GM21825 (cell line): ENCODE measurements at regions not wholly inside any gene's neighbourhood (a gene's known extent, or its start where the extent isn't known, plus 50 kb on each side); places are given as distances from the start of the nearest gene placed in this dataset.
"Not testable (repeated sequence)": the region's sequence is repeated elsewhere in the genome, so short reads cannot be mapped to it uniquely, and the experiment has no call there.

Experiments
- ATAC-seq: cut with Tn5 transposase; IDR thresholded peaks from one replicate; pipeline ENCODE4 v1.9.1; 2021; ENCODE audit warnings: mild to moderate bottlenecking, moderate library complexity; ENCODE audit not compliant: unreplicated experiment

DNA sequence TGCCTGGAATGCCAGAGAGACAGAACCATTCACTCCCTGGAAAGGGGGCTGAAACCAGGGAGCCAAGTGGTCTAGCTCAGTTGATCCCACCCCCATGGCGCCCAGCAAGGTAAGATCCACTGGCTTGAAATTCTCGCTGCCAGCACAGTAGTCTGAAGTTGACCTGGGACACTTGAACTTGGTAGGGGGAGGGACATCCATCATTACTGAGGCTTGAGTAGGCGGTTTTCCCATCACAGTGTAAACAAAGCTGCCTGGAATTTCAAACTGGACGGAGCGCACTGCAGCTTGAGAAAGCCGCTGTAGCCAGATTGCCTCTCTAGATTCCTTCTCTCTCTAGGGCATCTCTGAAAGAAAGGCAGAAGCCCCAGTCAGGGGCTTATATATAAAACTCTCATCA lies 310.7 kb upstream of the DPPA4 start:
- no peak for ATAC-seq

- ATAC-seq = no peak
Measured at GRCh38 chr3:109656225-109656624, 318.9 kb upstream of the DPPA4 start.

DNA sequence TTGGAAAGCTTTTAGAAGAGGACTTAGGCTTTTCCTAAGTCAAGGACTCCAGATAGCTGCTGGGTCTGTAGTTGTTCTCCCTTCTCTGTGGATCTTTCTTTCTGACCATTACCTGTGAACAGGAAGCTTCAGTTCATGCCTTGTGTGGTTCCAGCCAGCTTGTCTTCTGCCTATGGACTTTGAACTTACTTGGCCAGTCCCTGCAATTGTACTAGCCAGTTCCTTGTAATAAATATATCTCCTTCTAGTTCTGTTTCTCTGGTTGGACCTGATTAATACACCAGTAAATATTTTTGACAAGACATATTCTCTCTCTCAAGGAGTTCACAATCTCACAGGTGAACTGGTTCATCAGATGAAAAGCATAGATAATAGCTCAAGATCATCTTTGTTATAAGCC lies 341.3 kb upstream of the DPPA4 start:
- no peak for ATAC-seq

DNA sequence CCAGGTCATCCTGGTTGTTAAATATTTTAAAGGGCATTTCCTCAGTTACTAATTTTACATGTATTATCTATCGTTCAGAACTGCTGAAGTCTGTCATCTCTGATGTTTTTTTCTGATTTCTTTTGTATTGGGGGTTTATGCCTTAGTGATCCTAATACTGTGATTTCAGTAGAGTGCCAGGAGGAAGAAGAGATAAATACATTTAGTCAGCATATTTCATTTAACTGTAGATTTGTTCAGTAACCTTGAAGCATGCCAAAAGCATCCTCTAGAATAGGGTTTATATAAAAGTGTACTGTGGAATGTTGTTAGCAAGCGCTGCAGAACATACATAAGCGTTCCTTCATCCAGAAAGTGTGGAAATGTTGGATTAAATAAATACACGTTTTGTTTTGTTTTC lies 342.3 kb upstream of the DPPA4 start:
- ATAC-seq = no peak

GRCh38 chr3:109683746-109684145 lies 346.4 kb upstream of the DPPA4 start:
- no peak for ATAC-seq

- ATAC-seq = no peak
Measured at GRCh38 chr3:109685084-109686079, 348.0 kb upstream of the DPPA4 start.

GRCh38 chr3:109687626-109688025 lies 350.3 kb upstream of the DPPA4 start:
- no peak for ATAC-seq

- no peak for ATAC-seq
Measured at GRCh38 chr3:109696932-109697331, 359.6 kb upstream of the DPPA4 start.

GRCh38 chr3:109702252-109702651 lies 364.9 kb upstream of the DPPA4 start:
- ATAC-seq = peak; percentile 63

- ATAC-seq = no peak
Measured at GRCh38 chr3:109702976-109703375, 365.6 kb upstream of the DPPA4 start.

DNA sequence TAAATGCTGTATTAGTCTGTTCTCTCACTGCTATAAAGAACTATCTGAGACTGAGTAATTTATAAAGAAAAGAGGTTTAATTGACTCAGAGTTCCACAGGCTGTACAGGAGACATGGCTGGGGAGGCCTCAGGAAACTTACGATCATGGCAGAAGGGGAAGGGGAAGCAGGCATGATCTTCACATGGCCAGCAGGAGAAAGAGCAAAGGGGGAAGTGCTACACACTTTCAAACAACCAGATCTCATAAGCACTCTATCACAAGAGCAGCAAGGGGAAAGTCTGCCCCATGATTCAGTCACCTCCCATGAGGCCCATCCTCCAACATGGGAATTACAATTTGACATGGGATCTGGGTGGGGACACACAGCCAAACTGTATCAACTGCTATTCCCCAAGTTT lies 367.8 kb upstream of the DPPA4 start:
- ATAC-seq = not testable (repeated sequence)

DNA sequence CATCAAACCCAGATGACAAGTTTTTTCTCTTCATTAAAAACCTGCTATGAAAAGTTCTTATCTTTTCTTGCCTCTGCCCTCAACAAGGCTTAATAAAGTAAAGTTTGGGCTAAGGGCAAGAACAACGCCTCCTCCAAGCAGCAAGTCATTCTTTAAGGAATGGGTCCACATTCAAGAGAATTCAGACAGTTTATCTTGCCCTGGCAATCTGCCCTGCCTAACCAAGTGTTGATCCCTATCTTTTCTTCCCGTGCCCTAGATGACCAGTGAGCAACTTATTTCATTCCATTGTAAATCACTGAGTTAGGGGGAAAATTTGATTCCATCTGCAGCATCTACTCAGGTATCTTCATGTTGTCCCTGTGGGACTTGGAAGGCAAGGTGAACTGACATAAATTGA lies 370.3 kb upstream of the DPPA4 start:
- ATAC-seq = no peak

GRCh38 chr3:109713288-109713687 lies 375.9 kb upstream of the DPPA4 start:
- ATAC-seq = no peak

DNA sequence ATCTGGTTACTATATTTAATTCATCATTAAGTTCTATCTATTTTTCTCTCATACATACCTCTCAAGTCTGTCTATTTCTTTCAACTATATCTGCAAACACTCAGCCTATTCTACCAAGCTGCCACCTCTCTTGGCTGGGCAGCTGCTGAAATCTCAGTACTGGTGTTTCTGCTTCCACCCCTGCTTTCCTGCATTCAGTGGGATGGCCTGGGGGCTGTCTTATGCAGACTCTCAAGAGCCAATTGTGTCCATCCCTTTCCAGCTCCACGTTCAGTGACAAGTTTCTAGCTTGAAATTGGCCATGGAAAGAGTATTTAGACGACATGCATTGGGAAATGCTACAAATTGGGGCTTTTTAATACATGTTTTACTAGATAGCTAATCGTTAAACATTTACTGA lies 378.4 kb upstream of the DPPA4 start:
- ATAC-seq = no peak

GRCh38 chr3:109718850-109719249 lies 381.5 kb upstream of the DPPA4 start:
- ATAC-seq = no peak

DNA sequence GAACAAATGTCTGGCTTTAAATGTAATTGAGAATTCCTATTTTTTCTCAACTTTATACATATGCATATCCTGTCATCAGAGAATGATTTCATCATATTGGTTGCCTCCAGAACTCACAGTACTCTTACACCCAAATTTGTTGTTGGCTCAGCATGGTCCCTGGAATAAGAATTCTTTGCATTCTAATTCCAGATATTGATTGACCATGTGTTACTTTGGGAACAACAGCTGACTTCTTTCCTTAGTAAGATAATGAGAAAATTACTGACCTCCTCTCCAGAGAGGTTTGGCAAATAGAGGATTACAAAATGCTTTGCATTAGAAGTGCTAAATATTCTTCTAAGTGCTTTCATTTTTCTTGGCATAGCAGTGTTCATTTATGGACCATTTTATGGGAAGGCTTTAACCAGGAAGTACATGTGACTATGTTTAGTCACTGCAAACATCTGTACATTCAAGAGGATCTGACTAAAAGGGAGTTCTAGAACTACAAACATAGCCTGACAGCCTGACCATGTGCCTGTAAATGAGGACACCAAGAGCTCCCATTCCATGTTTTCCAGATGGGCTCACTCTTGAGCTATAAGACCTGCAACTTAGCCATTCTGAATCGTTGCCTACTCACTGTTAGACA lies 391.6 kb upstream of the DPPA4 start:
- no peak for ATAC-seq

DNA sequence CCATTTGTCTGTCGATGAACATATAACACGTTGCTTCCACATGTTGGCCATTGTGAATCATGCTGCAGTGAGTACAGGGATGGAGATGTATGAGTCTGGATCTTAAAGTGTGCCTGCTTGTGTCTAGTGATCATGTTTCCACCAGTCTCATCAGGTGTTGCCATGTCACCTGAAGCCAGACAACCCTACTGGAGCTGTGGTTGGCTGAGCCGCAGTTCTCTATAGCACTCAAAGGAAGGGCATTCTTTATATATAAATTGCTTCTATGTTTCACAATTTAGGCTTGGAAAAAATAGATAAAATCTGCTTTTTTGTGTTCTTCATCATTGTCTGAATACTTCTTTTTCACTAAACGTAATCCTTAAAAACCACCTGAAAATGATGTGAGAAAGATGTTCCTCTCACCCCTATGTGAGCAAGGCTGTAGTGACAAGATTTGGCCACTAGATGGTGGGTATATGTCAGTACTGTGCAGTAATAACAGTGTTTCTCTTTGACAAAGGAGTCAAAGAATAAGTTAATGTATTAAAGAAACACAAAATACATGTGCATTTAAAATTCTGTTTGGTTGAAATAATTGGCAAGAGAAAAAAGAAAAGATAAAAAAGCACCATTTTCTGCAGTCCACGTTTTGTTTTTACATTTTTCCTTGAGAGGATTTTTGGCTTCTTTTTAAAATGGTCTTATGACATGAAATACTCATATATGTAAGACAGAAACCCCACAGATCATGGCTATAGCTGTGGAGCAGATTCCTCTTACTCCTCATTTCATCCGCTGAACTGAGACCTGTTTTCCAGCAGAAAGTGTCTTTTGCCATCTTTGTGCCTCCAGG lies 394.5 kb upstream of the DPPA4 start:
- peak; percentile 81 for ATAC-seq

GRCh38 chr3:109743981-109744380 lies 406.6 kb upstream of the DPPA4 start:
- no peak for ATAC-seq

GRCh38 chr3:109772520-109772919 lies 435.2 kb upstream of the DPPA4 start:
- ATAC-seq = no peak

DNA sequence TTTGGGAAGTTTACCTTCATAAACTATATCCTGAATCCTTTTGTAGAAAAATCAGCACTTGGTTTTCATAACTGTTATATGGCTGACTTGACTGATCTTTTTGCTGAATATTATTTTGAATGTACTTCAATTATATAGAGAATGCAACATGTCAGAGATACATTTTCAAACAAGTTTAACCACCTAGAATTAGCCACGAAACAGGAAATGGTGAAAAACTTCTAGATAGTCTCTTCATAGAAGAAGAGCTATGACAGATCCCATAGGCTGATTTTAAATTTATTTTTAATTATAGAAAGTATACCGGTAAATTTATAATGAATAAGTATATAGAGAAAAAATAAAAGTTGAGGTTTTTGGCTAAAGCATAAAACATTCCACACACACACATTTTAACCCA lies 436.8 kb upstream of the DPPA4 start:
- ATAC-seq = no peak

- ATAC-seq = no peak
Measured at GRCh38 chr3:109784285-109784684, 446.9 kb upstream of the DPPA4 start.
